ENCODE measurements at regions not wholly inside any gene's neighbourhood (a gene's known extent, or its start where the extent isn't known, plus 50 kb on each side); places are given as distances from the start of the nearest gene placed in this dataset.

- no peak overlapping the region for H3K4me3 ChIP-seq
- H3K36me3 Mint-ChIP-seq (ENCODE audit: low read depth) = peaks cover 4% of the 10 kb centered on the region; the same call in 2 of the 3 replicates
- no peak overlapping the region for H3K4me2 ChIP-seq
- TF ChIP-seq ZNF331 (CRISPR knock-in tag; IDR thresholded peaks at IDR 0.05; ENCODE audit: low read depth) = no peak
- TF ChIP-seq POLR2AphosphoS5 (IDR thresholded peaks at IDR 0.05; ENCODE audit: low read depth) = no peak
- no peak for TF ChIP-seq CTCF (conservative IDR thresholded peaks at IDR 0.05; ENCODE audit: low read depth in 2 of 2)
- no peak for TF ChIP-seq CREB1 (CRISPR knock-in tag; IDR thresholded peaks at IDR 0.05; ENCODE audit: low read depth)
- peaks cover 20% of the 10 kb centered on the region for H3K9me3 Mint-ChIP-seq
- H2AFZ ChIP-seq = no peak overlapping the region
- H3K27ac ChIP-seq (ENCODE audit: low read depth) = no peak overlapping the region
- H3F3A ChIP-seq (replicated peaks; ENCODE audit: low read depth) = no peaks in the 10 kb centered on the region
- H3K4me1 Mint-ChIP-seq = peaks cover 6% of the 10 kb centered on the region
- H3K36me3 ChIP-seq (ENCODE audit: insufficient read depth) = no peaks in the 10 kb centered on the region
- DNase-seq (ENCODE audit: low spot score) (no peak), ATAC-seq (no peak)
- H3K27me3 Mint-ChIP-seq (ENCODE audit: insufficient read depth, low read depth, poor library complexity) = peaks cover 2% of the 10 kb centered on the region
- 0 out of 2 replicates have a peak, but pooled peaks cover 3% of the 10 kb centered on the region for H3K4me1 ChIP-seq (ENCODE audit: insufficient read depth)
- no peaks in the 10 kb centered on the region for H4K20me1 ChIP-seq (replicated peaks; ENCODE audit: insufficient read depth)
- H3K79me2 ChIP-seq (replicated peaks; ENCODE audit: insufficient read depth) = no peaks in the 10 kb centered on the region
- 0 out of 2 replicates have a peak, but pooled peaks cover 5% of the 10 kb centered on the region for H3K9me2 ChIP-seq (ENCODE audit: insufficient read depth)
- H3K27me3 ChIP-seq (ENCODE audit: insufficient read depth) = no peaks in the 10 kb centered on the region
- H3K27ac Mint-ChIP-seq = no peak overlapping the region
- no peak overlapping the region for H3K4me3 Mint-ChIP-seq
Observed at GRCh38 chr13:21817878-21818277, 147.0 kb downstream of the FGF9 start.

GRCh38 chr13:21822029-21822428 is 151.2 kb downstream of the FGF9 start:
- Mint-ChIP-seq H3K36me3 (ENCODE audit: low read depth) (no peaks in the 10 kb centered on the region), H3K9me3 (peaks cover 10% of the 10 kb centered on the region), H3K27ac (no peak overlapping the region), H3K27me3 (ENCODE audit: insufficient read depth, low read depth, poor library complexity) (peaks cover 4% of the 10 kb centered on the region), H3K4me3 (no peak overlapping the region), H3K4me1 (peaks cover 6% of the 10 kb centered on the region)
- H3K79me2 ChIP-seq (replicated peaks; ENCODE audit: insufficient read depth) = no peaks in the 10 kb centered on the region
- H3K27me3 ChIP-seq (ENCODE audit: insufficient read depth) = no peaks in the 10 kb centered on the region
- H3K4me2 ChIP-seq = no peak overlapping the region
- DNase-seq (ENCODE audit: low spot score) = no peak
- H4K20me1 ChIP-seq (replicated peaks; ENCODE audit: insufficient read depth) = no peaks in the 10 kb centered on the region
- H3F3A ChIP-seq (replicated peaks; ENCODE audit: low read depth) = no peaks in the 10 kb centered on the region
- H3K4me1 ChIP-seq (ENCODE audit: insufficient read depth) = 0 out of 2 replicates have a peak, but pooled peaks cover 3% of the 10 kb centered on the region
- no peak overlapping the region for H3K27ac ChIP-seq (ENCODE audit: low read depth)
- H2AFZ ChIP-seq = no peak overlapping the region
- H3K4me3 ChIP-seq = no peak overlapping the region
- no peak for ATAC-seq
- no peaks in the 10 kb centered on the region for H3K36me3 ChIP-seq (ENCODE audit: insufficient read depth)
- no peaks in the 10 kb centered on the region for H3K9me2 ChIP-seq (ENCODE audit: insufficient read depth)
- TF ChIP-seq REST (IDR thresholded peaks at IDR 0.05; ENCODE audit: unreplicated experiment) (no peak), STAT1 (IDR thresholded peaks at IDR 0.05; ENCODE audit: unreplicated experiment) (no peak), EZH2phosphoT487 (IDR thresholded peaks at IDR 0.05; ENCODE audit: unreplicated experiment) (no peak), EZH2 (IDR thresholded peaks at IDR 0.05; ENCODE audit: low read depth, unreplicated experiment) (no peak), ETS1 (IDR thresholded peaks at IDR 0.05) (no peak), POLR2AphosphoS5 (IDR thresholded peaks at IDR 0.05; ENCODE audit: low read depth) (no peak), ZNF114 (CRISPR knock-in tag; IDR thresholded peaks at IDR 0.05) (no peak), ZNF331 (CRISPR knock-in tag; IDR thresholded peaks at IDR 0.05; ENCODE audit: low read depth) (no peak), NANOG (IDR thresholded peaks at IDR 0.05; ENCODE audit: borderline replicate concordance) (no peak), CTCF (conservative IDR thresholded peaks at IDR 0.05; ENCODE audit: low read depth in 2 of 2) (no peak), JUNB (IDR thresholded peaks at IDR 0.05; ENCODE audit: unreplicated experiment) (no peak)

Measured in GM23338 (cell line).